ENCODE measurements at regions not wholly inside any gene's neighbourhood (a gene's known extent, or its start where the extent isn't known, plus 50 kb on each side); places are given as distances from the start of the nearest gene placed in this dataset.

DNA sequence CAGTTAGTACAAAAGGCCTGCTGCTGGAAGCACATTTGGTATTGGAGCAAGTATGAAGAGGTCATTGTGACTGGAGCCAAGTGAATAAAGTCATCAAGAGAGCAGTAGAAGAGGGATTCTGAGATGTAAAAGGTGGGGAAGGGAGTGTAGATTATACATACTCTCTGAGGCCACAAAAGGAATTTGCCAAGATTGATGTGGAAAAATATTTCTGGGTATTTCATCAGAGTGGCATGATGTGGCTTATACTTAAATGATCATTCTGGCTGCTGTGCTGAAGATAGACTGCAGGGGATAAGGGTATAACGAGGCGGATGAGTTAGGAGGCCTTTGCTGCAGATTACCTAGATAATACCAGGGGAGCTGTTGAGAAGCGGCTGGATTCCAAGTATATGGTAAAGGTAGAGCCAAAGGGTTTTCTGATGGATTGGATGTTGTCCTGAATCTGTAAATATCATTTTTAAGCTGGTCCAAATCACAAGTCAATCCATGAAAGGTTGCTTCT, 231.8 kb upstream of the AGA start:
- H4K20me1 ChIP-seq (ENCODE audit: insufficient read depth, low read depth, low read length): no peaks in the 10 kb centered on the region
- no peaks in the 10 kb centered on the region for H3K36me3 ChIP-seq (ENCODE audit: insufficient read depth, low read length)
- H2AFZ ChIP-seq (ENCODE audit: low read length): no peak overlapping the region
- no peaks in the 10 kb centered on the region for H3K79me2 ChIP-seq (ENCODE audit: low read length)
- no peaks in the 10 kb centered on the region for H3K4me1 ChIP-seq (ENCODE audit: low read length)
- no peak overlapping the region for H3K9ac ChIP-seq (ENCODE audit: low read length)
- H3K4me3 ChIP-seq (ENCODE audit: low read length): no peak overlapping the region
- no peak overlapping the region for H3K27ac ChIP-seq (ENCODE audit: low read length)
- H3K9me3 ChIP-seq (ENCODE audit: low read length): no peaks in the 10 kb centered on the region
- DNase-seq: no peak
- no peaks in the 10 kb centered on the region for H3K9me2 ChIP-seq (replicated peaks; ENCODE audit: insufficient read depth, low read length)
- no peaks in the 10 kb centered on the region for H3K27me3 ChIP-seq (ENCODE audit: low read length)
- no peak overlapping the region for H3K4me2 ChIP-seq (ENCODE audit: low read depth, low read length, poor library complexity, severe bottlenecking)

- H3K27me3 ChIP-seq (ENCODE audit: low read length): no peaks in the 10 kb centered on the region
- H3K9me3 ChIP-seq (ENCODE audit: low read length): no peaks in the 10 kb centered on the region
- H3K4me1 ChIP-seq (ENCODE audit: low read length): no peaks in the 10 kb centered on the region
- no peaks in the 10 kb centered on the region for H3K36me3 ChIP-seq (ENCODE audit: insufficient read depth, low read length)
- H2AFZ ChIP-seq (ENCODE audit: low read length): no peak overlapping the region
- no peak for DNase-seq
- no peaks in the 10 kb centered on the region for H4K20me1 ChIP-seq (ENCODE audit: insufficient read depth, low read depth, low read length)
- H3K4me3 ChIP-seq (ENCODE audit: low read length): no peak overlapping the region
- H3K27ac ChIP-seq (ENCODE audit: low read length): no peak overlapping the region
- no peaks in the 10 kb centered on the region for H3K79me2 ChIP-seq (ENCODE audit: low read length)
- no peak overlapping the region for H3K4me2 ChIP-seq (ENCODE audit: low read depth, low read length, poor library complexity, severe bottlenecking)
- H3K9ac ChIP-seq (ENCODE audit: low read length): no peak overlapping the region
- no peaks in the 10 kb centered on the region for H3K9me2 ChIP-seq (replicated peaks; ENCODE audit: insufficient read depth, low read length)
These were observed 238.1 kb upstream of the AGA start for GRCh38 chr4:177680308-177680707.

- Histone ChIP-seq H4K20me1 (ENCODE audit: insufficient read depth, low read depth, low read length) (no peaks in the 10 kb centered on the region), H3K9me3 (ENCODE audit: low read length) (no peaks in the 10 kb centered on the region), H3K36me3 (ENCODE audit: insufficient read depth, low read length) (no peaks in the 10 kb centered on the region), H3K9ac (ENCODE audit: low read length) (no peak overlapping the region), H3K4me1 (ENCODE audit: low read length) (no peaks in the 10 kb centered on the region), H3K4me3 (ENCODE audit: low read length) (no peak overlapping the region), H3K4me2 (ENCODE audit: low read depth, low read length, poor library complexity, severe bottlenecking) (no peak overlapping the region), H2AFZ (ENCODE audit: low read length) (no peak overlapping the region), H3K9me2 (replicated peaks; ENCODE audit: insufficient read depth, low read length) (no peaks in the 10 kb centered on the region), H3K27me3 (ENCODE audit: low read length) (no peaks in the 10 kb centered on the region), H3K79me2 (ENCODE audit: low read length) (no peaks in the 10 kb centered on the region), H3K27ac (ENCODE audit: low read length) (no peak overlapping the region)
- no peak for DNase-seq
These were observed 239.7 kb upstream of the AGA start for GRCh38 chr4:177681902-177682301.

- H3K9ac ChIP-seq (ENCODE audit: low read length): no peak overlapping the region
- DNase-seq: no peak
- H3K4me1 ChIP-seq (ENCODE audit: low read length): no peaks in the 10 kb centered on the region
- H3K79me2 ChIP-seq (ENCODE audit: low read length): no peaks in the 10 kb centered on the region
- H3K27me3 ChIP-seq (ENCODE audit: low read length): no peaks in the 10 kb centered on the region
- H3K27ac ChIP-seq (ENCODE audit: low read length): no peak overlapping the region
- H4K20me1 ChIP-seq (ENCODE audit: insufficient read depth, low read depth, low read length): no peaks in the 10 kb centered on the region
- no peak overlapping the region for H2AFZ ChIP-seq (ENCODE audit: low read length)
- H3K4me3 ChIP-seq (ENCODE audit: low read length): no peak overlapping the region
- H3K9me2 ChIP-seq (replicated peaks; ENCODE audit: insufficient read depth, low read length): no peaks in the 10 kb centered on the region
- H3K4me2 ChIP-seq (ENCODE audit: low read depth, low read length, poor library complexity, severe bottlenecking): no peak overlapping the region
- H3K9me3 ChIP-seq (ENCODE audit: low read length): no peaks in the 10 kb centered on the region
- no peaks in the 10 kb centered on the region for H3K36me3 ChIP-seq (ENCODE audit: insufficient read depth, low read length)
These were observed 244.9 kb upstream of the AGA start for GRCh38 chr4:177687117-177687516.

- DNase-seq: no peak
- H3K27ac ChIP-seq (ENCODE audit: low read length): no peak overlapping the region
- no peaks in the 10 kb centered on the region for H3K36me3 ChIP-seq (ENCODE audit: insufficient read depth, low read length)
- H3K79me2 ChIP-seq (ENCODE audit: low read length): no peaks in the 10 kb centered on the region
- no peak overlapping the region for H2AFZ ChIP-seq (ENCODE audit: low read length)
- no peaks in the 10 kb centered on the region for H4K20me1 ChIP-seq (ENCODE audit: insufficient read depth, low read depth, low read length)
- no peak overlapping the region for H3K4me3 ChIP-seq (ENCODE audit: low read length)
- no peak overlapping the region for H3K4me2 ChIP-seq (ENCODE audit: low read depth, low read length, poor library complexity, severe bottlenecking)
- H3K9me3 ChIP-seq (ENCODE audit: low read length): no peaks in the 10 kb centered on the region
- no peaks in the 10 kb centered on the region for H3K27me3 ChIP-seq (ENCODE audit: low read length)
- H3K4me1 ChIP-seq (ENCODE audit: low read length): no peaks in the 10 kb centered on the region
- H3K9me2 ChIP-seq (replicated peaks; ENCODE audit: insufficient read depth, low read length): no peaks in the 10 kb centered on the region
- no peak overlapping the region for H3K9ac ChIP-seq (ENCODE audit: low read length)
These were observed 250.7 kb upstream of the AGA start for GRCh38 chr4:177692907-177693306.

GRCh38 chr4:177696438-177696966, 254.3 kb upstream of the AGA start:
- Histone ChIP-seq H3K4me3 (ENCODE audit: low read length) (no peak overlapping the region), H3K4me1 (ENCODE audit: low read length) (no peaks in the 10 kb centered on the region), H3K4me2 (ENCODE audit: low read depth, low read length, poor library complexity, severe bottlenecking) (no peak overlapping the region), H2AFZ (ENCODE audit: low read length) (no peak overlapping the region), H3K9ac (ENCODE audit: low read length) (no peak overlapping the region), H3K79me2 (ENCODE audit: low read length) (no peaks in the 10 kb centered on the region), H3K9me2 (replicated peaks; ENCODE audit: insufficient read depth, low read length) (no peaks in the 10 kb centered on the region), H3K9me3 (ENCODE audit: low read length) (no peaks in the 10 kb centered on the region), H3K27ac (ENCODE audit: low read length) (no peak overlapping the region), H4K20me1 (ENCODE audit: insufficient read depth, low read depth, low read length) (no peaks in the 10 kb centered on the region), H3K27me3 (ENCODE audit: low read length) (no peaks in the 10 kb centered on the region), H3K36me3 (ENCODE audit: insufficient read depth, low read length) (no peaks in the 10 kb centered on the region)
- DNase-seq: no peak

- H3K27me3 ChIP-seq (ENCODE audit: low read length): no peaks in the 10 kb centered on the region
- H4K20me1 ChIP-seq (ENCODE audit: insufficient read depth, low read depth, low read length): no peaks in the 10 kb centered on the region
- H3K4me1 ChIP-seq (ENCODE audit: low read length): no peaks in the 10 kb centered on the region
- no peak overlapping the region for H3K9ac ChIP-seq (ENCODE audit: low read length)
- H3K4me3 ChIP-seq (ENCODE audit: low read length): no peak overlapping the region
- H3K9me2 ChIP-seq (replicated peaks; ENCODE audit: insufficient read depth, low read length): no peaks in the 10 kb centered on the region
- no peaks in the 10 kb centered on the region for H3K36me3 ChIP-seq (ENCODE audit: insufficient read depth, low read length)
- H3K4me2 ChIP-seq (ENCODE audit: low read depth, low read length, poor library complexity, severe bottlenecking): no peak overlapping the region
- no peak overlapping the region for H2AFZ ChIP-seq (ENCODE audit: low read length)
- no peaks in the 10 kb centered on the region for H3K9me3 ChIP-seq (ENCODE audit: low read length)
- no peak overlapping the region for H3K27ac ChIP-seq (ENCODE audit: low read length)
- no peak for DNase-seq
- H3K79me2 ChIP-seq (ENCODE audit: low read length): no peaks in the 10 kb centered on the region
These were observed 257.4 kb upstream of the AGA start for GRCh38 chr4:177699365-177700213.

GRCh38 chr4:177706916-177707315, 264.7 kb upstream of the AGA start:
- no peaks in the 10 kb centered on the region for H3K9me2 ChIP-seq (replicated peaks; ENCODE audit: insufficient read depth, low read length)
- no peak overlapping the region for H3K9ac ChIP-seq (ENCODE audit: low read length)
- H3K79me2 ChIP-seq (ENCODE audit: low read length): no peaks in the 10 kb centered on the region
- no peaks in the 10 kb centered on the region for H3K27me3 ChIP-seq (ENCODE audit: low read length)
- H4K20me1 ChIP-seq (ENCODE audit: insufficient read depth, low read depth, low read length): no peaks in the 10 kb centered on the region
- no peak overlapping the region for H2AFZ ChIP-seq (ENCODE audit: low read length)
- H3K4me1 ChIP-seq (ENCODE audit: low read length): no peaks in the 10 kb centered on the region
- no peak overlapping the region for H3K4me2 ChIP-seq (ENCODE audit: low read depth, low read length, poor library complexity, severe bottlenecking)
- H3K36me3 ChIP-seq (ENCODE audit: insufficient read depth, low read length): no peaks in the 10 kb centered on the region
- no peak overlapping the region for H3K27ac ChIP-seq (ENCODE audit: low read length)
- no peak overlapping the region for H3K4me3 ChIP-seq (ENCODE audit: low read length)
- H3K9me3 ChIP-seq (ENCODE audit: low read length): no peaks in the 10 kb centered on the region
- no peak for DNase-seq
